ENCODE measurements at regions not wholly inside any gene's neighbourhood (a gene's known extent, or its start where the extent isn't known, plus 50 kb on each side); places are given as distances from the start of the nearest gene placed in this dataset.

DNA sequence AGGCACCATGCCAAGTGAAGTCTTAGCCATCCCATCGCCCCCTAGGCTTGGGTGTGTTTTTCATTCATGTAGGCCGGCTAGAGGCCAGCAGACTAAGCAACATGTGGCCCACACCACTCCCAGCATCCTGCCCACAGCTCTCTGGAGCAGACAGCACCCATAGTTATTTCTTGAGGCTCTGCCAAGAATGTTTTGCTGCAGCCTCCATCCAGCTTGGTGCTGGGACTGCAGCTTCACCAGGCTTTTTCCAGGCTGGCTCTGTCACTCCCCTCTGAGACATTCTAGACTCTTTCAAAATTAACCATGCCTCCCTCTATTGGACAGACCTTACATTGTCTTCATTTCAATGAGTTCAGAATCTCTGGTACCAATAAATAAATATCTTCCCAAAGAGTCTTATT is 104.2 kb downstream of the DUSP10 start:
- Histone ChIP-seq H3K79me2 (ENCODE audit: control insufficient read depth, insufficient read depth, low read length) (no peaks in the 10 kb centered on the region), H3K27me3 (ENCODE audit: control insufficient read depth, extremely low read depth, insufficient read depth, low read length) (no peaks in the 10 kb centered on the region), H3K9me1 (ENCODE audit: control insufficient read depth, extremely low read depth, insufficient read depth, low read length) (no peaks in the 10 kb centered on the region), H3K9me3 (ENCODE audit: control insufficient read depth, low read depth, low read length) (no peaks in the 10 kb centered on the region), H2AFZ (ENCODE audit: control insufficient read depth, low read length) (no peak overlapping the region), H3K9ac (ENCODE audit: control insufficient read depth, extremely low read depth, insufficient read depth, low read length) (no peak overlapping the region), H3K4me3 (ENCODE audit: control insufficient read depth in 2 of 3, extremely low read depth in 1 of 3, insufficient read depth in 2 of 3, low read depth in 1 of 3, low read length in 3 of 3) (no peak overlapping the region), H3K27ac (ENCODE audit: control insufficient read depth, insufficient read depth, low read length) (no peak overlapping the region), H4K20me1 (ENCODE audit: control insufficient read depth, extremely low read depth, insufficient read depth, low read length) (no peaks in the 10 kb centered on the region), H3K4me1 (ENCODE audit: control insufficient read depth, extremely low read depth, insufficient read depth, low read length) (peaks cover 5% of the 10 kb centered on the region), H3K36me3 (ENCODE audit: control insufficient read depth in 2 of 2, extremely low read depth in 1 of 2, insufficient read depth in 2 of 2, low read length in 2 of 2) (no peaks in the 10 kb centered on the region), H3K4me2 (ENCODE audit: control insufficient read depth, extremely low read depth, insufficient read depth, low read depth, low read length) (no peak overlapping the region)
- DNase-seq (ENCODE audit: low read depth, low spot score) (no peak), FAIRE-seq (no peak)
- TF ChIP-seq, protein P1, sequence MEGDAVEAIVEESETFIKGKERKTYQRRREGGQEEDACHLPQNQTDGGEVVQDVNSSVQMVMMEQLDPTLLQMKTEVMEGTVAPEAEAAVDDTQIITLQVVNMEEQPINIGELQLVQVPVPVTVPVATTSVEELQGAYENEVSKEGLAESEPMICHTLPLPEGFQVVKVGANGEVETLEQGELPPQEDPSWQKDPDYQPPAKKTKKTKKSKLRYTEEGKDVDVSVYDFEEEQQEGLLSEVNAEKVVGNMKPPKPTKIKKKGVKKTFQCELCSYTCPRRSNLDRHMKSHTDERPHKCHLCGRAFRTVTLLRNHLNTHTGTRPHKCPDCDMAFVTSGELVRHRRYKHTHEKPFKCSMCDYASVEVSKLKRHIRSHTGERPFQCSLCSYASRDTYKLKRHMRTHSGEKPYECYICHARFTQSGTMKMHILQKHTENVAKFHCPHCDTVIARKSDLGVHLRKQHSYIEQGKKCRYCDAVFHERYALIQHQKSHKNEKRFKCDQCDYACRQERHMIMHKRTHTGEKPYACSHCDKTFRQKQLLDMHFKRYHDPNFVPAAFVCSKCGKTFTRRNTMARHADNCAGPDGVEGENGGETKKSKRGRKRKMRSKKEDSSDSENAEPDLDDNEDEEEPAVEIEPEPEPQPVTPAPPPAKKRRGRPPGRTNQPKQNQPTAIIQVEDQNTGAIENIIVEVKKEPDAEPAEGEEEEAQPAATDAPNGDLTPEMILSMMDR (optimal IDR thresholded peaks at IDR 0.05 in 1 of 3, IDR thresholded peaks at IDR 0.05 in 1 of 3, conservative IDR thresholded peaks at IDR 0.05 in 1 of 3; ENCODE audit: extremely low read depth in 1 of 3, insufficient read depth in 2 of 3, low read length in 3 of 3) = no peak
- TF ChIP-seq EZH2 (IDR thresholded peaks at IDR 0.05; ENCODE audit: low read length) = no peak
- dilution Hi-C loops (cut with MboI; ENCODE audit: extremely low pct_ligation_motif_present, low sequenced_read_pairs) = no loop called here

DNA sequence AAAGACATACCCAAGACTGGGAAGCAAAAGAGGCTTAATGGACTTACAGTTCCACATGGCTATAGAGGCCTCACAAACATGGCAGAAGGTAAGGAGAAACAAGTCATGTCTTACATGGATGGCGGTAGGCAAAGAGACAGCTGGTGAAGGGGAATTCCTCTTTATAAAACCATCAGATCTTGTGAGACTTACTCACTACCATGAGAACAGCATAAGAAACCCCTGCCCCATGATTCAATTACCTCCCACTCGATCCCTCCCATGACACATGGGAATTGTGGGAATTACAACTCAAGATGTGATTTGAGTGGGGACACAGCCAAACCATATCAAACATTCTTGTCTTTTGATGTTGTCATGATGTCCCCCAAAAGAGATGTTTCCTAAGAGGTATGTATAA is 103.3 kb downstream of the DUSP10 start:
- FAIRE-seq = no peak
- no peaks in the 10 kb centered on the region for H4K20me1 ChIP-seq (ENCODE audit: control insufficient read depth, extremely low read depth, insufficient read depth, low read length)
- peaks cover 5% of the 10 kb centered on the region for H3K4me1 ChIP-seq (ENCODE audit: control insufficient read depth, extremely low read depth, insufficient read depth, low read length)
- H3K9me3 ChIP-seq (ENCODE audit: control insufficient read depth, low read depth, low read length) = no peaks in the 10 kb centered on the region
- H3K36me3 ChIP-seq (ENCODE audit: control insufficient read depth in 2 of 2, extremely low read depth in 1 of 2, insufficient read depth in 2 of 2, low read length in 2 of 2) = no peaks in the 10 kb centered on the region
- dilution Hi-C loops (cut with MboI; ENCODE audit: extremely low pct_ligation_motif_present, low sequenced_read_pairs) = no loop called here
- no peak for TF ChIP-seq EZH2 (IDR thresholded peaks at IDR 0.05; ENCODE audit: low read length)
- TF ChIP-seq, protein P1 (optimal IDR thresholded peaks at IDR 0.05 in 1 of 3, IDR thresholded peaks at IDR 0.05 in 1 of 3, conservative IDR thresholded peaks at IDR 0.05 in 1 of 3; ENCODE audit: extremely low read depth in 1 of 3, insufficient read depth in 2 of 3, low read length in 3 of 3) = no peak
- no peak for DNase-seq (ENCODE audit: low read depth, low spot score)
- H3K27me3 ChIP-seq (ENCODE audit: control insufficient read depth, extremely low read depth, insufficient read depth, low read length) = no peaks in the 10 kb centered on the region
- no peaks in the 10 kb centered on the region for H3K9me1 ChIP-seq (ENCODE audit: control insufficient read depth, extremely low read depth, insufficient read depth, low read length)
- no peak overlapping the region for H3K27ac ChIP-seq (ENCODE audit: control insufficient read depth, insufficient read depth, low read length)
- H3K4me2 ChIP-seq (ENCODE audit: control insufficient read depth, extremely low read depth, insufficient read depth, low read depth, low read length) = no peak overlapping the region
- no peak overlapping the region for H3K9ac ChIP-seq (ENCODE audit: control insufficient read depth, extremely low read depth, insufficient read depth, low read length)
- H3K79me2 ChIP-seq (ENCODE audit: control insufficient read depth, insufficient read depth, low read length) = no peaks in the 10 kb centered on the region
- H2AFZ ChIP-seq (ENCODE audit: control insufficient read depth, low read length) = no peak overlapping the region
- no peak overlapping the region for H3K4me3 ChIP-seq (ENCODE audit: control insufficient read depth in 2 of 3, extremely low read depth in 1 of 3, insufficient read depth in 2 of 3, low read depth in 1 of 3, low read length in 3 of 3)
